GM12873 (cell line): ENCODE measurements at regions not wholly inside any gene's neighbourhood (a gene's known extent, or its start where the extent isn't known, plus 50 kb on each side); places are given as distances from the start of the nearest gene placed in this dataset.

Experiments used
- TF ChIP-seq, protein P1 (sequence below): IDR thresholded peaks from 2 replicates; pipeline ENCODE4 v1.5.1; 2012; ENCODE audit warnings: low read depth, mild to moderate bottlenecking, moderate library complexity, low read length, control low read depth; ENCODE audit not compliant: insufficient read depth; ENCODE audit errors: missing control alignments

DNA sequence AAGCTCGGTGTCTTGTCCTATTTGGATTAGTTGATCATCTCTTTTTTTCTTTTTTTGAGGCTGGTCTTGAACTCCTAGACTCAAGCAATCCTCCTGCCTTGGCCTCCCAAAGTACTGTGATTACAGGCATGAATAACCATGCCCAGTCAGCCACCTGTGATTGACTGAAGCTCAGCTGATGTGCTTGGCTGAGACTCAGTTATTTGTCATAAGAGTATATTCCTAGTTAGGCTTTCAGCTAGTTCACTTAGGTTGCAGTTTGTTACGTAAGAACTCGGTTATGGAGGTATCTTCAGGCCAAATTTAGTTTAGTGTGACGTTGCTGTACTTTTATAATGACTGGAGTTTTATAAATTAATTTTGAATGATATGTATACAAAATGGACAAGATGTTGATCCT is 365.0 kb downstream of the SV2B start:
- TF ChIP-seq, protein P1, sequence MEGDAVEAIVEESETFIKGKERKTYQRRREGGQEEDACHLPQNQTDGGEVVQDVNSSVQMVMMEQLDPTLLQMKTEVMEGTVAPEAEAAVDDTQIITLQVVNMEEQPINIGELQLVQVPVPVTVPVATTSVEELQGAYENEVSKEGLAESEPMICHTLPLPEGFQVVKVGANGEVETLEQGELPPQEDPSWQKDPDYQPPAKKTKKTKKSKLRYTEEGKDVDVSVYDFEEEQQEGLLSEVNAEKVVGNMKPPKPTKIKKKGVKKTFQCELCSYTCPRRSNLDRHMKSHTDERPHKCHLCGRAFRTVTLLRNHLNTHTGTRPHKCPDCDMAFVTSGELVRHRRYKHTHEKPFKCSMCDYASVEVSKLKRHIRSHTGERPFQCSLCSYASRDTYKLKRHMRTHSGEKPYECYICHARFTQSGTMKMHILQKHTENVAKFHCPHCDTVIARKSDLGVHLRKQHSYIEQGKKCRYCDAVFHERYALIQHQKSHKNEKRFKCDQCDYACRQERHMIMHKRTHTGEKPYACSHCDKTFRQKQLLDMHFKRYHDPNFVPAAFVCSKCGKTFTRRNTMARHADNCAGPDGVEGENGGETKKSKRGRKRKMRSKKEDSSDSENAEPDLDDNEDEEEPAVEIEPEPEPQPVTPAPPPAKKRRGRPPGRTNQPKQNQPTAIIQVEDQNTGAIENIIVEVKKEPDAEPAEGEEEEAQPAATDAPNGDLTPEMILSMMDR, result no peak

DNA sequence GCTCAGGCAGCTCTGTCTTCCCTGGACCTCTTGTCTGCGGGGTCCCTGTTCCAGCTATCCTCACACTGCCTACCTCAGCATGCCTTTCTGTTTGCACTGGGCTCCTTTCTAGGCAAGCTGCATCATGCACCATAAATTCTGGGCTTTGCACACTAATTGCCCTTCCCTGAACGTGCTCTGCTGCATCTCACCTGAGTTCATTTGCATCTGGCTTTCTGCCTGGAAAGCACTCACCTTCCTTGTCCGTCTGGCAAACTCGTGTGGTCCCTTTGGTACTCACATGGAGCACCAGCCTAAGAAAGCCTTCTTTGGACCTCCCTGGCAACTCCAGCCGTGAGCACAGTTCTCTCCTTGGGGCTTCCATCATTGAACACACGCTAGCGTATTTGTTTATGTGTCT is 365.6 kb downstream of the SV2B start:
- TF ChIP-seq, protein P1, result no peak

DNA sequence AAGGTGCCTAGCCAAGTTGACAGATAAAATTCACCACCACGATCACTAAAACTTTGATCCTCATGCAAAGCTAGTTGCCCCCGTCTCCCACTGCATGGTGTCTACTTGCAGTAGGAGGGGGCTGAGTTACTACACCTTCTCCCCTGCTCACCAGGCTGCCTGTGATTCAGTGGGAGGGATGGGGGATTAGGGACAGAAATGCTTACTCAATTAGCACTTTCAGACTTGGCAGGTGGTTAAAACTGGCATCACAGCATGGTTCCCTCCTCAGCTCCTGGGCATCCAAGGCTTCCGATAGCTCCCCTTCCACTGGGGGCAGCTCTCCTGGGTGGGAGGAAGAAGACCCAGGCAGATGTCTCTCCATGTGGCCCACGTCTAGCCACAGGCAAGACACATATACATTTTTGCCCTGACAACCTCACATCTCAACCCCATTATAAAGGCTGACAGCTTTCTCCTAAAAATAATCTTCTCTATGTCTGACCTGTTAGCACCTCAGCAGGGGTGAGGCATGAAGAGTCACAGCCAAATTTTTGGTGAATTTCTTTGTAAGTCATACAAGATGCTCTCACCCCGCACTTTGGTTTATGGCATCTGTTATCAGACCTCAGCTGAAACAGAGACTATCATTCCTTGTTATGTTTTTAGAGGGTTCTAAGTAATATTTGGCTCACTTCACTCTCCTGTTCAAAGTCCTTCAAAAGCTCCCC is 369.0 kb downstream of the SV2B start:
- TF ChIP-seq, protein P1, result no peak

DNA sequence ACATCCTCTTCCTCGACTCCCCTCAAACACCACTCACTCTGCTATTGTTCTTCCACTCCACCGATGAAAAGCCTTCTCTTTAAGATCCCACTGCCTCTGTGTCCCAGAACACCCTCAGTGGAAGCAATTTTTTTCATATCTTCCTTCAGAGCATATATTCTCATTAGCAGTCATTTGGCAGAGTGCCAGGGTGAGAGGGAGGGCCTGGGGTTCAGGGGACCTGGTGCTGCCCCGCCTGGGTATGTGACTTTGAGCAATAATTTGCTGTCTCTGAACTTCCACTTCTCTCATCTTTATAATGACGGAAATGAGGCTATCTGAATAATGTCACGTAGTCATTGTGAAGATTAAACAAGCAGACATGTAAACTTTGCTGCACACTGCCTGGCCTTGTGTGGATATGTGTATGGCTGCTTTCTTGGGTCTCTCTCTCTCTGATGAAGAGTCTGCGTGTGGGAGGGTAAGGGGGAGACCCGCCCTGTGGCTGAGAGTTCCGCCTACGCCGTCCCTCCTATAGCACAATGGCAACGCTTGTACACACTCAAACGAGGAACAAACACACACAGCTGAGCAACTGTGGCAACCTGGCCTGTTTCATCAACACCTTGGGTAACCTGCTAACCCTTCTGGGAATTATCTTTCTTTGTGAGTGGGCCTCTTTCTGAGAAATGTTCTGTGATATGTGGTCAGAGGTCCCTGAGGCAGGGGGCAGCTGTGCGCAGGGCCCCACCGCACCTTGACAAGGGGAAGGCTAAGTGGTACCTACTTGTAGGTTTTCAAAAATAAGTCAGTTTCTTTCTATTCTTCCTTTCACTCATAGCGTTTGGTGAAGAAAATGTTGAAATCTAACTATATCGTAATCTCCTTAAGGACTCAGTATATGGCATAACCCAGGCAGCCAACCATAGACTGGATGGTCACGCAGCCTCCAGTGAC is 369.8 kb downstream of the SV2B start:
- TF ChIP-seq, protein P1, result no peak

DNA sequence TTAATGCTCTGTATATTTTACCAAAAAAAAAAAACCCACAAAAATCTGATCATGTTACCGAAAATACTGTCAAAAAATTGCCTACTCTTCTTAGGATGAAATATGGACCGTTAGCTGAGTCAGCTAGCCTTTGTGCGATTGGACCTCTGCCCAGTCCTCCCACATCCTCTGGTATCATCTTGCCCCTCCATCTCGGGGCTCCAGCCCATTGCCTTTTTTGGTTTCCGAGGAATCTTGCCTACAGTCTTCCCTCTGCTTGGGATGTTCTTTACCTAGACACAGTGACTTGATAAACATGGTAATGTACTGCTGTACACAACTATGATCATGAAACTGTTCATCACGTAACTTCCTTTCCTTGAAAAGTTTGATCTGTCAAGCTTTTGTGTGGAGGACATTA is 371.4 kb downstream of the SV2B start:
- TF ChIP-seq, protein P1, result no peak

DNA sequence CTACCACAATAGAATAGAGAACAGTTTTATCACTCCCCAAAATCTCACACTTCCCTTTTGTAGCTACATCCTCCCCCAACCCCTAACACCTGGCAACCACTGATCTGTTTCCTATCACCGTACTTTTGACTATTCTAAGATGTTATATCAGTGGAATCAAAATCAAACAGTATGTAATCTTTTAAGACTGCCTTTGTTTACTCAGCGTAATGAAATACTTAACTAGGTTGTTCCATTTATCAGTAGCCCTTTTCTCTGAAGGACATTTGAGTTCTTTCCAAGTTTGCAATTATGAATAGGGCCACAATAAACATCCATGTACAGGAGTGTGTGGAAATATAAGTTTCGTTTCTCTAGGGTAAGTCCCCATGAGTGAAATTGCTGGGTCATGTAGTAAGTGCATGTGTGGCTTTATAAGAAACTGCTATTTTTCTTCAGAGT is 372.3 kb downstream of the SV2B start:
- TF ChIP-seq, protein P1, result no peak

DNA sequence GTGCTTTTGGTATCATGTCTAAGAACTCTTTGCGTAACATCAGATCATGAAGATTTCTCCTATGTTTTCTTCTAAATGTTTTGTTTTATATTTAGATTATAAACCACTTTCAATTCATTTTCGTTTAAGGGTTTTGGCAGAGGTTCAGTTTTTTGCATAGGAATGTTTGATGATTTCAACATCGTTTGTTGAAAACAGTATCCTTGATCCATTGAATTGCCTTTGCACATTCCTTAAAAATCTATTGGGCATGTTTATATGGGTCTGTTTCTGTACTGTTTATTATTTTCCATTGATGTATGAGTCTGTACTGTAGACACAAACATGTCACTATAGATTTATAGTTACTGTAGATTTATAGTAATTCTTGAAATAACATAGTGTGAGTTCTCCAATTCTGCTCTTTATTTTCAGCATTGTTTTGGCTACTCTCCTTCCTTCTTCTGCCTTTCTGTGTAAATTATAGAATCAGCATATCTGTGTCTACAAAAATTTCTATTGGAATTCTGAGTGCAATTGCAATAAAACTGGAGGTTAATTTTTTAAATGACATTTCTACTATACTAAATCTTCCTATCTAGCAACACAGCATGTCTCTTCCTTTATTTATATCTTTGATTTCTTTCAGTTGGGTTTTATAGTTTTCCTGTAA is 374.0 kb downstream of the SV2B start:
- TF ChIP-seq, protein P1, result no peak
